Upper lobe of left lung (tissue), 6 donors: ENCODE measurements at regions not wholly inside any gene's neighbourhood (a gene's known extent, or its start where the extent isn't known, plus 50 kb on each side); places are given as distances from the start of the nearest gene placed in this dataset.

Source experiments
- ATAC-seq, 2 donors: fragments of 200-7000 bp; cut with Tn5 transposase; one replicate each; pipeline ENCODE4 v1.9.1; 2022; ENCODE audit warnings: mild to moderate bottlenecking in 2 of 2, moderate library complexity in 2 of 2; ENCODE audit not compliant: low FRiP score in 2 of 2
- DNase-seq, 2 donors: peaks; one replicate each; pipeline ENCODE4 v3.0.0-alpha.2; 2019 to 2020
- H3K27ac ChIP-seq, 4 donors: fragments of 200-600 bp; sonication (generic); one replicate each; pipeline ENCODE4 v1.5.1; 2016 to 2019
- H3K27me3 ChIP-seq, 4 donors: fragments of 200-600 bp; sonication (generic); one replicate each; pipeline ENCODE4 v1.5.1; 2017 to 2019
- H3K36me3 ChIP-seq, 4 donors: fragments of 200-600 bp; sonication (generic); one replicate each; pipeline ENCODE4 v1.5.1; 2016 to 2019
- H3K4me1 ChIP-seq, 4 donors: fragments of 200-600 bp; sonication (generic); one replicate each; pipeline ENCODE4 v1.5.1; 2018 to 2019
- H3K4me3 ChIP-seq, 4 donors: fragments of 200-600 bp; sonication (generic); one replicate each; pipeline ENCODE4 v1.5.1; 2017 to 2019; ENCODE audit warnings: mild to moderate bottlenecking in 2 of 4, moderate library complexity in 1 of 4
- H3K9me3 ChIP-seq, 4 donors: fragments of 200-600 bp; sonication (generic); one replicate each; pipeline ENCODE4 v1.5.1; 2018 to 2019
- CTCF ChIP-seq, 6 experiments: fragments of 450-650 bp in 4 of 6; fragments of 200-600 bp in 2 of 6; sonication (generic) in 2 of 6; IDR thresholded peaks; one replicate each; pipeline ENCODE4 v1.5.1; 2016 to 2019; ENCODE audit warnings: antibody characterized with exemption in 6 of 6
- EP300 ChIP-seq, 4 donors: sonication (generic); formaldehyde crosslinking; IDR thresholded peaks; one replicate each; pipeline ENCODE4 v1.5.1; 2017; ENCODE audit warnings: antibody characterized with exemption in 4 of 4, control low read depth in 2 of 4
- POLR2A ChIP-seq, 4 donors: fragments of 450-650 bp; IDR thresholded peaks; one replicate each; pipeline ENCODE4 v1.5.1; 2016 to 2017; ENCODE audit warnings: antibody characterized with exemption in 4 of 4, mild to moderate bottlenecking in 2 of 4
- POLR2AphosphoS5 ChIP-seq, 2 donors: sonication (generic); formaldehyde crosslinking; IDR thresholded peaks; one replicate each; pipeline ENCODE4 v1.5.1; 2017; ENCODE audit warnings: antibody characterized with exemption in 2 of 2
- WGBS, 2 donors: methylation state at CpG; one replicate each; pipeline ENCODE4 v1.1.5; 2017 to 2018; 5-methylcytosine and 5-hydroxymethylcytosine counted together
- donor health status: DM: no; HTN: no; CAD: no; lungs with moderate emphysema.
- donor health status: DM: no; HTN: yes; CAD: no; lungs with severe emphysema.

- WGBS, 2 donors = 75 to 91% methylated on average over 2 of the region's 2 CpGs
- H3K27ac ChIP-seq = no peak overlapping the region
- no peaks in the 10 kb centered on the region for H3K4me1 ChIP-seq
- no peak overlapping the region for H3K4me3 ChIP-seq
- H3K27me3 ChIP-seq = no peaks in the 10 kb centered on the region
- no peak for TF ChIP-seq POLR2AphosphoS5 (IDR thresholded peaks at IDR 0.05)
- TF ChIP-seq POLR2A (IDR thresholded peaks at IDR 0.05) = no peak
- TF ChIP-seq CTCF (IDR thresholded peaks at IDR 0.05) = no peak
- TF ChIP-seq EP300 (IDR thresholded peaks at IDR 0.05) = no peak
- ATAC-seq = no peak
- H3K9me3 ChIP-seq = no peaks in the 10 kb centered on the region
- DNase-seq = no peak
- H3K36me3 ChIP-seq = no peaks in the 10 kb centered on the region
Observed at GRCh38 chr7:52501696-52502095, 533.7 kb upstream of the POM121L12 start.

GRCh38 chr7:52500841-52501240, 534.6 kb upstream of the POM121L12 start:
- no peak overlapping the region for H3K4me3 ChIP-seq
- H3K9me3 ChIP-seq = no peaks in the 10 kb centered on the region
- no peak for DNase-seq
- no peaks in the 10 kb centered on the region for H3K4me1 ChIP-seq
- WGBS, 2 donors = 25 to 38% methylated on average over 3 of the region's 3 CpGs
- no peak for ATAC-seq
- H3K27ac ChIP-seq = no peak overlapping the region
- no peaks in the 10 kb centered on the region for H3K36me3 ChIP-seq
- no peaks in the 10 kb centered on the region for H3K27me3 ChIP-seq
- TF ChIP-seq EP300 (IDR thresholded peaks at IDR 0.05) (no peak), POLR2A (IDR thresholded peaks at IDR 0.05) (no peak), POLR2AphosphoS5 (IDR thresholded peaks at IDR 0.05) (no peak), CTCF (IDR thresholded peaks at IDR 0.05) (no peak)

GRCh38 chr7:52498366-52498765, 537.1 kb upstream of the POM121L12 start:
- DNase-seq (no peak), ATAC-seq (no peak)
- 33 to 44% methylated on average over 1 of the region's 1 CpG for WGBS, 2 donors
- H3K27me3 ChIP-seq = no peaks in the 10 kb centered on the region
- H3K27ac ChIP-seq = no peak overlapping the region
- no peaks in the 10 kb centered on the region for H3K36me3 ChIP-seq
- H3K4me1 ChIP-seq = no peaks in the 10 kb centered on the region
- no peak overlapping the region for H3K4me3 ChIP-seq
- TF ChIP-seq POLR2A (IDR thresholded peaks at IDR 0.05) (no peak), CTCF (IDR thresholded peaks at IDR 0.05) (no peak), POLR2AphosphoS5 (IDR thresholded peaks at IDR 0.05) (no peak), EP300 (IDR thresholded peaks at IDR 0.05) (no peak)
- H3K9me3 ChIP-seq = no peaks in the 10 kb centered on the region

GRCh38 chr7:52486267-52486666, 549.2 kb upstream of the POM121L12 start:
- Histone ChIP-seq H3K4me3 (no peak overlapping the region), H3K36me3 (no peaks in the 10 kb centered on the region), H3K27ac (no peak overlapping the region), H3K4me1 (no peaks in the 10 kb centered on the region), H3K27me3 (no peaks in the 10 kb centered on the region), H3K9me3 (no peaks in the 10 kb centered on the region)
- WGBS, 2 donors = 56 to 74% methylated on average over 3 of the region's 3 CpGs
- ATAC-seq (no peak), DNase-seq (no peak)
- TF ChIP-seq EP300 (IDR thresholded peaks at IDR 0.05) = no peak
- TF ChIP-seq POLR2A (IDR thresholded peaks at IDR 0.05) = no peak
- no peak for TF ChIP-seq POLR2AphosphoS5 (IDR thresholded peaks at IDR 0.05)
- no peak for TF ChIP-seq CTCF (IDR thresholded peaks at IDR 0.05)

GRCh38 chr7:52482076-52482475, 553.4 kb upstream of the POM121L12 start:
- no peaks in the 10 kb centered on the region for H3K4me1 ChIP-seq
- DNase-seq = no peak
- WGBS, 2 donors = 52 to 63% methylated on average over 2 of the region's 2 CpGs
- TF ChIP-seq POLR2AphosphoS5 (IDR thresholded peaks at IDR 0.05) (no peak), CTCF (IDR thresholded peaks at IDR 0.05) (no peak)
- H3K9me3 ChIP-seq = no peaks in the 10 kb centered on the region
- no peak overlapping the region for H3K27ac ChIP-seq
- H3K27me3 ChIP-seq = no peaks in the 10 kb centered on the region
- no peaks in the 10 kb centered on the region for H3K36me3 ChIP-seq
- H3K4me3 ChIP-seq = no peak overlapping the region
- no peak for ATAC-seq
